ENCODE measurements at regions not wholly inside any gene's neighbourhood (a gene's known extent, or its start where the extent isn't known, plus 50 kb on each side); places are given as distances from the start of the nearest gene placed in this dataset.
"Not testable (repeated sequence)": the region's sequence is repeated elsewhere in the genome, so short reads cannot be mapped to it uniquely, and the experiment has no call there.

DNA sequence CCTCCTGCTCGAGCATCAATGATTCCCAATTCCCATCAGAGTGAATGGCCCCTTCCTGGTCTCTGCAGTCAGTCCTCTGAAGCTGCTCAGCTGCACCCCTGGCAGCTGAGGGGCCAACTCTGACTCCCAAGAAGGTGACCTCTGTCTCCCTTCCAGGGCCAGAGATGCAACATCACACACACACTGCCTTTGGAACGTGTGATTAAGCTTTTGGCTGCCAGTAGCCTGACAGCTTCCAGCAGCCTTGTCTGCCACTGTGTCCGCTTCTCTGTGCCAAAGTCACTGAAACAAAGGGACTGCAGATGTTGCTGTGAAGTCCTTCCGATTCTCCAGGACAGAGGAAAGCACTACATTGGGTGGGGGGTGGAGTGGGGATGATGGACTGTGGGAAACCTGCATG is 254.1 kb downstream of the CEP170 start:
- TF ChIP-seq, protein P1, sequence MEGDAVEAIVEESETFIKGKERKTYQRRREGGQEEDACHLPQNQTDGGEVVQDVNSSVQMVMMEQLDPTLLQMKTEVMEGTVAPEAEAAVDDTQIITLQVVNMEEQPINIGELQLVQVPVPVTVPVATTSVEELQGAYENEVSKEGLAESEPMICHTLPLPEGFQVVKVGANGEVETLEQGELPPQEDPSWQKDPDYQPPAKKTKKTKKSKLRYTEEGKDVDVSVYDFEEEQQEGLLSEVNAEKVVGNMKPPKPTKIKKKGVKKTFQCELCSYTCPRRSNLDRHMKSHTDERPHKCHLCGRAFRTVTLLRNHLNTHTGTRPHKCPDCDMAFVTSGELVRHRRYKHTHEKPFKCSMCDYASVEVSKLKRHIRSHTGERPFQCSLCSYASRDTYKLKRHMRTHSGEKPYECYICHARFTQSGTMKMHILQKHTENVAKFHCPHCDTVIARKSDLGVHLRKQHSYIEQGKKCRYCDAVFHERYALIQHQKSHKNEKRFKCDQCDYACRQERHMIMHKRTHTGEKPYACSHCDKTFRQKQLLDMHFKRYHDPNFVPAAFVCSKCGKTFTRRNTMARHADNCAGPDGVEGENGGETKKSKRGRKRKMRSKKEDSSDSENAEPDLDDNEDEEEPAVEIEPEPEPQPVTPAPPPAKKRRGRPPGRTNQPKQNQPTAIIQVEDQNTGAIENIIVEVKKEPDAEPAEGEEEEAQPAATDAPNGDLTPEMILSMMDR (conservative IDR thresholded peaks at IDR 0.05; ENCODE audit: low read length) = not testable (repeated sequence)
- not testable (repeated sequence) for TF ChIP-seq EZH2phosphoT487 (IDR thresholded peaks at IDR 0.05; ENCODE audit: borderline replicate concordance, low read depth, low read length)

Data from OCI-LY7 (cell line).